Stimulated activated CD4-positive, alpha-beta T cell treated with anti-CD3 and anti-CD28 coated beads, Interleukin-1b, Interleukin-23, amount 100 ng/mL, for 48 hours (primary cell): ENCODE measurements at regions not wholly inside any gene's neighbourhood (a gene's known extent, or its start where the extent isn't known, plus 50 kb on each side); places are given as distances from the start of the nearest gene placed in this dataset.
A peak's percentile ranks its signal among the peaks of the same experiment; 100 is the strongest.

ENCODE experiments used
- DNase-seq: peaks from one replicate; pipeline ENCODE4 v3.0.0-alpha.2; 2020

DNA sequence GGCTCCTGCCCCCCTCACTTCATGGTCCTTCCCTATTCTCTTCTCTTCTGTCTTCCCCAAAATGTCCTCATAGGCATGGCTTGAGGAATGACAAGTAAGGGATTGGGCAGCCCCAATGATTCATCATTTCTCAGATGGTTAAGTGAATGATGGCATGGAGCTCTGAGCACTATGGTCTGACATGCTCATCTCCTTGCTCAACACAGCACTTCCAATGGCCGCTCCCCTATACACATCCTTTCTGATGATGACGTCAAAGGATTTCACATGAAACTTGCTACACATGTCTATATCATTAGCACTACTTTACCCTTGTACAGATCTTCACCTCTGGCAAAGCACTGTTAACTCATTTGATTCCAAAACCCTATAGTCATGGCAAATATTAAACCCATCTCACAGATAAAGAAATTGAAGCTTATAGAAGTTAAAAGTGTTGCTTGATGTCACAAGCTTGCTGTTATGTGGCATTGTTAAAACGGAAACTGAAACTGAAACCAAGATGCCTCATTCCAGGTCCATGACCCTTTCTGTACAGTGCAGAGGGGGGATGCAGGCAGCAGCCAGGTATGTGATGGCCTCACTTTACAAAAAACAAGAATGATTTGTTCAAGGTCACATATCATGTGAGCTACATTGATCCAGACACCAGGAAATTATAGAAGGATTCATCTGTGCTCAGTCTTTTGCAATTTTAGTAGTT is 90.0 kb upstream of the PLXNA4 start:
- peak; percentile 17 for DNase-seq

DNA sequence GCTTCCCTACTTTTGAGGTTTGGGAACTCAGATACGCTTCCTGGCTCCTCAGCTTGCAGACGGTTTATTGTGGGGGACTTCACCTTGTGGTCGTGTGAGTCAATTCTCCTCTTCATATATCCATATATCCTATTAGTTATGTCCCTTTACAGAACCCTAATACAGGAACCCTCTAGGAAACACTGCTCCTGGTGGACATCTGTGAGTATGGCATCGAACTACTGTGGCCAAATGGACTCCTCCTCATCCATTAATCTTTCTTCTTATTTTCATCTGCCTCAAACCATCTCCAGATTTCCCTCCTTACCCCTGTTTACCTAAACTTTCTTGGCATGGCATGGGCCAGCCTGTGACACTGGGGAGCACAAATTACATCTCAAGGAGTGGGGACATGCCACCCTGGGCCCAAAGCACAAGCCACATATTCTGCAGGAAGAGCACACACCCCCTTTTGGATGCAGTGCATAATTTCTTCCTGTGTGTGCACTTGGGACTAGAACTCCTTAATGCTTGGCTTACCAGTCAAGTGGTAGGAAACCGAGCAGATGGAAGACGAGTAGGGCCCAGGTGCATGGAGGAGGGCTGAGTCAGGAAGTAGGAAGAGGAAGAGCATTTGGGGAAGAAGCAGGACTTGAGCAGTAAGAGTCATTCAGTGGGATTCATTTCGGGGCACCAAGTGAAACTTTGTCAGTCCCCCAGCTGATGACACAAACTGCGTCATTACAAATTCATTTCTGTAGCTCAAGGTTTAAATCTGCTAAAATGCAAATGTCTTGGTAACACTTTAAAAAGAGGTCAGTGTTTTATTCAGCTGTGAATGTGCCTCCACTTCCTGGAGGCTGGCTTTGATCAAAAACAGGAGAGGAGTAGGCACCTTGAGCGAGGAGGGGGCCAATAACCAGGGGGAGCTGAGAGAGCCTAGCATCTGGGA is 80.8 kb upstream of the PLXNA4 start:
- no peak for DNase-seq

DNA sequence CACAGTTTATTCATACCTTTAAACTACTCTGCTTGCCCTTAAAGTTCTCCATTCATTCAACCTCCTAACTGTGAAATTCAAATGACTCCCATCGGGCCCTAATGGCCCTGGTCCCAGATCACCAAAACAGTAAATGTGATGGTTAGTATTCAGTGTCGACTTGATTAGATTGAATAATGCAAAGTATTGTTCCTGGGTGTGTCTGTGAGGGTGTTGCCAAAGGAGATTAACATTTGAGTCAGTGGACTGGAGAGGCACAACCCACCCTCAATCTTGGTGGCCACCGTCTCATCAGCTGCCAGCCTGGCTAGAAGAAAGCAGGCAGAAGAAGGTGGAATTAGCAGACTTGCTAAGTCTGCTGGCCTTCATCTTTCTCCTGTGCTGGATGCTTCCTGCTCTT is 80.1 kb upstream of the PLXNA4 start:
- DNase-seq: no peak

DNA sequence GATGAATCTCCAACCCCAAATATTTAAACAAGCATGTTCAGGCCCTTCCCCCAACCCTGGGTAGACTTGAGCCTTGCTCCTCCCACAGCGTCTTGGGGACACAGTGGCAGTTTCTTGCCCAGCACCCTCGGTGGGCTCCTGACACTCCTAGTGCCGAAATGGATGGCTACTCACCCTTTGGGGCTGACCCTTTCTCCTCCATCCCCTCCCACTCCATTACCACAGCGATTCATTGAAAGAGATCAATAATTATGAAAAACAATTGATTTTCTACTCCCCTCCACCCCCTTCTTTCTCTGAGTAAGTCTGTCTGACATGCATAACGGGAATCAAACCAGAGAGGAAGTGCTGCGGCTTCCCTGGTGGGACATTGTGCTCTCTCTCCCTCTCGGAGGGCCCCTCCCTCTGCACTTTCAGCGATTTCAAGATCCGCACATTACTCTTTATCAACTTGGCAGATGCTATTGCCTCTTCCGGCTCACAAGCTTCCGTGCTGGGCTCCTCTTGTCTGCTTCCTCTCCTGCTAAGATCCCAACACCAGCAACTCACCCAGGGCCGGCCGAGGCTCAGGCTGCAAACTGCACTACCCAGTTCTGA is 79.0 kb upstream of the PLXNA4 start:
- peak; percentile 65 for DNase-seq

DNA sequence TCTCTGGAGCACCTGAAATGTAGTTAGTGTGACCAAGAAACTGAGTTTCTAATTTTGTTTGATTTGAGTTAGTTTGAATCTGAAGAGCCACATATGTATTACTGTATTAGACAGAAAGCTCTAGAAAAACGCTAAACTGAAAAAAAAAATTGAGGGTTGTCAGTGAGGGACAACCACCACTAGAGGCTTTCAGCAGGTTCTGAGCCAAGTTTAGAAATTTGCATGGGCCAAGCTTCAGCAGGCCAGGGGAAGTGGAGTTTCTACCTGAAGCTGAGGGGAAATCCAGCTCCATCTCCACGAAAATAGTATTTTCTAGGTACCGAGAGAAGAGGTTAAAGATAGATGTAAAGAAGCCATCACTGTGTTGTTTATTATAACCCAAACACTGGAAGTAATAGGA is 77.9 kb upstream of the PLXNA4 start:
- peak; percentile 17 for DNase-seq

DNA sequence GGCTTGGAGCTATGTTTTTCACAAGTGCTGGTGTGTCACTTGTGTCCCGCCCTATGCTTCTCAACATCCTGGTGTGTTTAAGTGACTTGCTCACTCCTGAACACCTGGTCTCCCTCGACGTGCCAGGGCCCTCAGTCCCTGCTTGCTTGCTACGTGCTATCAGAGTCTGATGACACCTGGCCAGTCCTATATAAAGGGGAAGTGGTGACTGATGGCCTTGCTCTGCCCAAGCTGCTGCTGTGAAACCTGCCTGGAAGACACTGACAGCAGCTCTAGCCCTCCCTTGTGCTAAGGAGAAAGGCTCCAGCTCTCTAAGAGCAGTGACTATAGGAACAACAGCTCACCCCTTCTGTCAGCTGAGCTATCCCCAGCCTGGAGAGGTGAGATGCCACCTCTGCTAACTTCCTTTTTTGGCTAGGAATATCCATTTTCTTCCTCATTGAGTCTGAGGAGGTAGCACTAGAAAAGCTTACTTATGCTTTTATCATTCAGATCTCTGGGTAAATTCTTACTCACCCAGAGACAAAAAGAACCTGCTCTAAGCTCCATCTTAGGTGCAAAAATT is 77.2 kb upstream of the PLXNA4 start:
- no peak for DNase-seq

DNA sequence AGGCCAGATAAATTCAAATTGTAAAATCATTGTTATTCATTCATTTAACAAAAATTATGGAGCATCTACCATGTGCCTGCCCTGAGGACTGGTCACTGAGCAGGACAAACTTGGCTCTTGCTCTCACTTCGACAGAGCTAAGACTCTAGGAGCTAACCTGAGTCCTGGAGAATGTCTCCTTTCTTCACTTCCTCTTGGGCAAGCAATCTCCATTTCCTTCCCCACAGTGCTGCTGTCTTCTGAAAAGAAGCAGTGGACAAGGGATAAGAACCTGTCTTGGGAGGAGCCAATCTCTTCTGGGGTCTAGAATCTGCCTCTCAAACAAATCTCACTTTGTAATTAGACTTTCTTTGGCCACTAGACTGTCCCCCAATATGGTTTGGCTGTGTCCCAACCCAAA is 76.2 kb upstream of the PLXNA4 start:
- DNase-seq: no peak

DNA sequence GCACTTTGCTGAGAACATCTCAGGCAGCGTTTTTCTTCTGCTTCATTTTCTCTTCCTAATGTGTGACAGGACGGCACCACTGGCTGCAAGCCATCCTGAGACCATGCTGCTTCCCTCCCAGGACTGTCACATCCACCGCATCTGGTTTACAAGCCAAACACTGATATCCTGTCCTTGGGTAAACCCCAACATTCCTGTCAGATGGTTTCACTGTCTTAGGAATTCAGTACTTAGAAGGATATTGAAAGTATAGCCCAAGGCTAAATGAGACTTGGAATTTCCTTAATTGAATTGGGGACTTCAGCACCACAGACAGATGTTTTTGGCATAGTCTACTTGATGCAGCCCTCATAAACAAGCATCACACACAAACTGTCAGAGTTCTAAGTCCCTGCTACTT is 74.2 kb upstream of the PLXNA4 start:
- DNase-seq: no peak

DNA sequence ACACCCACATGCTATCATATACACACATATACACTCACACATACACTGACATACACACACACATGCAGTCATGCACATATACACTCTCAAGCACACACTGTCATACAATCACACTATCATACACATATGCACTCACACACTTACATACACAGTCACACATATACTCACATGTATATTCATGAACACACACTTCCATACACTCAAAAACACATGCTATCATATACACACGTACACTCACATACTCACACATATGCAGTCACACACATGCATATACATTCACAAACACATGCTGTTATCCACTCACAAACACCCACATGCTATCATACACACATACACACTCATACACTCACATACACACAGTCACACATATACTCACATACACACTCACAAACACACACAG is 71.0 kb upstream of the PLXNA4 start:
- no peak for DNase-seq

DNA sequence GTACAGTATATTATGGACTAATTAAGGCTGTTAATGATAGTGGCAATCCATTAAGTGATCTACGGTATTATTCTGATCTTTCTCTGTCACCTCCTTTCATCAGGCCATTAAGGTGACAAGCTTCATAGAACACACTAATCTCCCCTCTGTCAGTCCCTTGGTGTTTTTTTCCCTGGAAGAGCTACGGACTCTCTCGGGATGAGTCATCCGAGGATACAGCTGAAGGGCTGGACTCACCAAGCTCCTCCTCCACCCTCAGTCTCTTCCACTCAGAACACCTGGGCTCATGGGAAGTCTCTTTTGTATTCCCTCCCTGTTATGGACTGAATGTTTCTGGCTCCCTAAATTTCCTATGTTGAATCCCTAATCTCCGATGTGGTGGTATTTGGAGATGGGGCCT is 69.8 kb upstream of the PLXNA4 start:
- no peak for DNase-seq

DNA sequence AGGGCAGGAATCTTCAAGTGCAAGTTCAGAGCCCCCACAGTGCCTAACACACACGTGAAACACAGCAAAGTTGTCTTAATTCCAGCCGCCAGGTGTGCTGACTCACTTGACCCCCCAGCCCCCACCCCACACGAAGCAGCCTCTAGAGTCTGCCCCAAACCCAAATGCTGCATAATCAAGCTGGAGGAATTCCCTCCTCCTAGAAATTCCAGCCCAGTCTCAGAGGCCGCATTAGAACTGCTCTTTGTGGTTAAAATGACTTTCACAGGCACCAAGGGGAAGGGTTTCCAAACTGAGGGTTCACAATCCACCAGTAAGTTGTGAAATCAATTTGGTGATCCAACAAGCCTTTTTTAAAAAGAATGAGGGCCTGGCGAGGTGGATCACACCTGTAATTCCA is 67.0 kb upstream of the PLXNA4 start:
- no peak for DNase-seq

DNA sequence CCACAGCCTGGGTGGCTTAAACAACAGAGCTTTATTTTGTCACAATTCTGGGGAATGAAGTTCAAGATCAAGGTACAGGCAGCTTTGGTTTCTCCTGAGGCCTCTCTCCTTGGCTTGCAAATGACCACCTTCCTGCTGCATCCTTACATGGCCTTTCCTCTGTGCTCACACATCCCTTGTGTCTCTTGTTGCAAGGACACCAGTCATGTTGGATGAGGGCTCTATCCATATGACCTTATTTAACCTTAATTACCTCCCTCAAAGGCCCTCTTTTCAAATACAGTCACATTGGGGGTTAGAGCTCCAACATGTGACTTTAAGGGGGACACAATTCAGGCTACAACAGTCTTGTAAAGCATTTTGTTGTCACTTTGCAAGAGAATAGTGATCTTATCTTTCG is 65.0 kb upstream of the PLXNA4 start:
- no peak for DNase-seq

DNA sequence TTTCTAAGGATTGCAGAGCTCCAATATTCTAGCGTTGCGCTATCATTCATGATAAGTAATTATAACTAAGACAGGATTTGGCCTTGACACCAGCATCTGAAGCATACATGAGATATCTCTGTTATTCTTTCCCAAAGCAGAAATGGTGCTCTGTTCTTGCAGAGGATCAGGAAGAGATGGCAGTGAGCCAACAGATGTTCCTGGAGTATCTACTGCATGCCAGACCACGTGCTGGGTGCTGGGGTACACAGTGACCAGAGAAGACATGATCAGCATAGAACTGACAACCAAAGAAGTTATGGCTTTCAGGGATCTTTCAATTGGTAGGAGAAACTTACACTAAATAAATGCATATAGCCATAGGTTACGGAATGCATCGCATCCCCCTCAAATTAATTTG is 63.7 kb upstream of the PLXNA4 start:
- DNase-seq: no peak

DNA sequence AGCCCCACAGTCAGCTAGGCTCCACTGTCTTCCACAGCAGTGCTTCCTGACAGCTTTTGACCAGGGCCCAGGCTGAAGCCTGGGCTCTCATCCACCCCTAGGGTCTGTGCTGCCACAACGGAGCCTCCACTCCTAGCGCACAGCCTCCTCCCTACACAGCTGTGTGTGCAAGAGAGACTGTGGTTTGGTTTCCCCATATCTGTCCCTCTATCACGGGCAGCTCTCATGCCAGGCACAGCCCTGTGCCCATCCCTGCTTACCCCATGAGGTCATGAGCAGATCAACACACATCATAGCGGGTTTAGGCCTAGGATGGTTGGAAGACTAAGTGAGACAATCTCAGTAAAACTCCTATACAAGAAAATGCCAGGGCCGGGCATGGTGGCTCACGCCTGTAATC is 61.7 kb upstream of the PLXNA4 start:
- no peak for DNase-seq

DNA sequence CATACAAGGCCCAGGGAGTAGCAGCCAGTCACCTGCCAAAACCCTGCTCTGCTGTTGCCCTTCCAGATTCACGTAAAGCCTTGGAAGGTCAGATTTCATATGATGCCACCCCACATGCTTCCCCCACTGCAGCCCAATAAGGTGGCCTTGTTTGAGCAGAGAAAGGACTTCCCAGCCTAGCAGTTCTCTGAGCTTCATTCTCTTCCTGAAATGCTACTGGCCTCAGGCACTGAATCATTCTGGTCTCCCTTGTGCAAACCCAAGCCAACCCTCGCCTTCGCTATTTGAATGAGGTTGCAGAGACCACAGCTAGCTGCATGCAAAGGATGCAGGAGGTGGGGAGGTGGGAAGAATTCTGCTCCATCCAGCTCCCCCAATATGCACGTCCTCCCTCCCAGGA is 60.3 kb upstream of the PLXNA4 start:
- no peak for DNase-seq

DNA sequence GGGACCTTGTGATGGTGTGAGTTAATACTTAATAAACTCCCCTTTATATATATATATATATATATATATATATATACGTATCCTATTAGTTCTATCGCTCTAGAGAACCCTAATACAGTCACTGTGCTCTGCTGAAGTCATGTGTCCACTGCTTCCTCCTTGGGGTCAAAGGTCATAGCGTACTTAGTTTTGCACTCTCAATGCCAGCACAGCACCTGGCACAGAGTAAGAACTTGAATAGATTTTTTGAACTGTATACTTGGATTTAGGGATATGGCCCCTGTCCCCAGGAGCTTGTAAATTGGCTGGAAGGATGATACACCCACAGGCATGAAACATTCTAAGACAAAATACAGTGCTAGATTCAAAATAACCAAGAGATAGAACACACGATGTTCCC is 58.9 kb upstream of the PLXNA4 start:
- no peak for DNase-seq

DNA sequence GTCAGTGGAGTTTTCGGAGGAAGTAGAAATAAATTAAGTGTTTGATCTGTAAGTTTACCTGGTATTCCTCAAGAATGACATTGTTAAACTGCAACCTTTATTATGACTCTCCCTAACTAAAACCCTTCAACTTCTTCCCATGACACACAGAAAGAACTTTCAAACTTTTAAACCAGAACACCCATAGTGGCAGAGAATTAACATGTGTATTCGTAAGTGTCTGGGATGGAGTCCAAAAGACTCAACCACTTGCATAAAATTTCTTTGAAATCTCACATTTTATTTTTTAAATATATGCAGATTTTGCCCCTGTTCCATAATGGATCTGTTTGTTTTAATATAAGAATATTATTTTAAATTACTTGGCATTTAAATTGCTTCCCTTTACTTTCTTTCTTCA is 54.6 kb upstream of the PLXNA4 start:
- DNase-seq: no peak
